Esophagus muscularis mucosa (tissue), 3 donors: ENCODE measurements at regions not wholly inside any gene's neighbourhood (a gene's known extent, or its start where the extent isn't known, plus 50 kb on each side); places are given as distances from the start of the nearest gene placed in this dataset.

ENCODE experiments used
- POLR2A ChIP-seq: fragments of 450-650 bp; IDR thresholded peaks from one replicate; pipeline ENCODE4 v1.6.1; 2017; ENCODE audit warnings: antibody characterized with exemption, moderate library complexity, mild to moderate bottlenecking, low read depth
- POLR2AphosphoS5 ChIP-seq, 2 donors: sonication (generic); formaldehyde crosslinking; IDR thresholded peaks; one replicate each; pipeline ENCODE4 v1.6.1; 2017; ENCODE audit warnings: antibody characterized with exemption in 2 of 2
- TF ChIP-seq, protein P1 (sequence below), 3 experiments: fragments of 200-600 bp in 2 of 3; fragments of 450-650 bp in 1 of 3; sonication (generic) in 2 of 3; IDR thresholded peaks; one replicate each; pipeline ENCODE4 v1.5.1; 2017 to 2019; ENCODE audit warnings: antibody characterized with exemption in 3 of 3, mild to moderate bottlenecking in 2 of 3, moderate library complexity in 1 of 3

DNA sequence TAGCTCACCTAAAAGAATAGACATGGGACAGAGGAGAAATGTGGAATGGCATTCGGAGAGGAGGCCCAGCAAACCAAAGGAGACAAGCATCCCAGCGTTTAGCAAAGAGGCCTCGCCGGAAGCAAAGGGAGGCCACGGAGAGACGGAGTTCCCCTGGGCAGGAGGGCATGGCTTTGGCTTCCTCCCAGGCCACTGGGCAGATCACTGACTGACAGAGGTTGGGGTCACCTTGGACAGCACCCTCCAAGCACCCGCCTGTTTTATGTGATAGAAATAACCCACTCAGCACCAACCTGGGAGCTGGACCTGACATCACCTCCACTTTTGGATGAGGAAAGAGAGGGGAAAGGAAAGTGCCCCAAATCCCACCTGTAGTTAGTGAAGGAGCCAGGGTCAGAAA is 434.1 kb downstream of the BRD1 start:
- TF ChIP-seq, protein P1, sequence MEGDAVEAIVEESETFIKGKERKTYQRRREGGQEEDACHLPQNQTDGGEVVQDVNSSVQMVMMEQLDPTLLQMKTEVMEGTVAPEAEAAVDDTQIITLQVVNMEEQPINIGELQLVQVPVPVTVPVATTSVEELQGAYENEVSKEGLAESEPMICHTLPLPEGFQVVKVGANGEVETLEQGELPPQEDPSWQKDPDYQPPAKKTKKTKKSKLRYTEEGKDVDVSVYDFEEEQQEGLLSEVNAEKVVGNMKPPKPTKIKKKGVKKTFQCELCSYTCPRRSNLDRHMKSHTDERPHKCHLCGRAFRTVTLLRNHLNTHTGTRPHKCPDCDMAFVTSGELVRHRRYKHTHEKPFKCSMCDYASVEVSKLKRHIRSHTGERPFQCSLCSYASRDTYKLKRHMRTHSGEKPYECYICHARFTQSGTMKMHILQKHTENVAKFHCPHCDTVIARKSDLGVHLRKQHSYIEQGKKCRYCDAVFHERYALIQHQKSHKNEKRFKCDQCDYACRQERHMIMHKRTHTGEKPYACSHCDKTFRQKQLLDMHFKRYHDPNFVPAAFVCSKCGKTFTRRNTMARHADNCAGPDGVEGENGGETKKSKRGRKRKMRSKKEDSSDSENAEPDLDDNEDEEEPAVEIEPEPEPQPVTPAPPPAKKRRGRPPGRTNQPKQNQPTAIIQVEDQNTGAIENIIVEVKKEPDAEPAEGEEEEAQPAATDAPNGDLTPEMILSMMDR (IDR thresholded peaks at IDR 0.05): no peak
- TF ChIP-seq POLR2A: no peak
- no peak for TF ChIP-seq POLR2AphosphoS5 (IDR thresholded peaks at IDR 0.05)
